Keratinocyte (primary cell): ENCODE measurements at regions not wholly inside any gene's neighbourhood (a gene's known extent, or its start where the extent isn't known, plus 50 kb on each side); places are given as distances from the start of the nearest gene placed in this dataset.

Source experiments
- EZH2 ChIP-seq: IDR thresholded peaks from one replicate; pipeline ENCODE4 v1.6.1; 2012; ENCODE audit warnings: inconsistent platforms, mild to moderate bottlenecking, low read length, moderate library complexity
- TF ChIP-seq, protein P1 (sequence below), 3 experiments: IDR thresholded peaks in 1 of 3; conservative IDR thresholded peaks in 1 of 3; optimal IDR thresholded peaks in 1 of 3; 2 replicates in 2 of 3; 3 replicates in 1 of 3; pipeline versions ENCODE3 to v1.5.1; 2011; ENCODE audit warnings: low read length in 3 of 3, mild to moderate bottlenecking in 3 of 3, moderate library complexity in 2 of 3, control low read depth in 1 of 3, inconsistent platforms in 1 of 3; ENCODE audit not compliant: insufficient read depth in 2 of 3; ENCODE audit errors: extremely low read depth in 1 of 3

DNA sequence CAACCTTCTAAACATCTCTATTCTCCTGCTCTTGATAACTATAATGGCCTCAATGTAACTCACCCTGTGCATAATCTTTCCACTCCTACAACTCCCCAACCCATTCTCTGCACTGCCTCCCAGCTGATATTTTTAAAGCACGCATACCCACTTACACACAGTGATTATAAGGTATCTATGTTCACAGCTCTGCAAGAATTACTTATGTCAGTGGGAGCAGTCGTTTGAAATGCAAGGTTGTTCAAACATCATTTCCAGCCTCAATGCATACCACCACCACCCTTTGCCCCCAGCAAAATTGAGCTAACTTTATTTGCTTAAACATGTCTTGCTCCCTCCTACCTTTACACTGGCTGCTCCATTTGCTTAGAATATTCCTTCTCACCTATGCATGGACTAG lies 506.0 kb downstream of the RFPL4B start:
- TF ChIP-seq, protein P1, sequence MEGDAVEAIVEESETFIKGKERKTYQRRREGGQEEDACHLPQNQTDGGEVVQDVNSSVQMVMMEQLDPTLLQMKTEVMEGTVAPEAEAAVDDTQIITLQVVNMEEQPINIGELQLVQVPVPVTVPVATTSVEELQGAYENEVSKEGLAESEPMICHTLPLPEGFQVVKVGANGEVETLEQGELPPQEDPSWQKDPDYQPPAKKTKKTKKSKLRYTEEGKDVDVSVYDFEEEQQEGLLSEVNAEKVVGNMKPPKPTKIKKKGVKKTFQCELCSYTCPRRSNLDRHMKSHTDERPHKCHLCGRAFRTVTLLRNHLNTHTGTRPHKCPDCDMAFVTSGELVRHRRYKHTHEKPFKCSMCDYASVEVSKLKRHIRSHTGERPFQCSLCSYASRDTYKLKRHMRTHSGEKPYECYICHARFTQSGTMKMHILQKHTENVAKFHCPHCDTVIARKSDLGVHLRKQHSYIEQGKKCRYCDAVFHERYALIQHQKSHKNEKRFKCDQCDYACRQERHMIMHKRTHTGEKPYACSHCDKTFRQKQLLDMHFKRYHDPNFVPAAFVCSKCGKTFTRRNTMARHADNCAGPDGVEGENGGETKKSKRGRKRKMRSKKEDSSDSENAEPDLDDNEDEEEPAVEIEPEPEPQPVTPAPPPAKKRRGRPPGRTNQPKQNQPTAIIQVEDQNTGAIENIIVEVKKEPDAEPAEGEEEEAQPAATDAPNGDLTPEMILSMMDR (optimal IDR thresholded peaks at IDR 0.05 in 1 of 3, IDR thresholded peaks at IDR 0.05 in 1 of 3, conservative IDR thresholded peaks at IDR 0.05 in 1 of 3; ENCODE audit: extremely low read depth in 1 of 3, insufficient read depth in 2 of 3, low read length in 3 of 3): no peak
- TF ChIP-seq EZH2: no peak
